OCI-LY3 (cell line): ENCODE measurements at regions not wholly inside any gene's neighbourhood (a gene's known extent, or its start where the extent isn't known, plus 50 kb on each side); places are given as distances from the start of the nearest gene placed in this dataset.

Experiments used
- EZH2phosphoT487 ChIP-seq: fragments of 200-600 bp; shearing (Covaris generic); IDR thresholded peaks from 2 replicates; pipeline ENCODE4 v1.6.1; 2018; ENCODE audit warnings: antibody characterized with exemption, mixed run types, low read depth
- TF ChIP-seq, protein P1 (sequence below): fragments of 200-600, 300-600 bp; sonication (generic); IDR thresholded peaks from 2 replicates; pipeline ENCODE4 v1.5.1; 2014; ENCODE audit warnings: antibody characterized with exemption, low read length, low read depth

DNA sequence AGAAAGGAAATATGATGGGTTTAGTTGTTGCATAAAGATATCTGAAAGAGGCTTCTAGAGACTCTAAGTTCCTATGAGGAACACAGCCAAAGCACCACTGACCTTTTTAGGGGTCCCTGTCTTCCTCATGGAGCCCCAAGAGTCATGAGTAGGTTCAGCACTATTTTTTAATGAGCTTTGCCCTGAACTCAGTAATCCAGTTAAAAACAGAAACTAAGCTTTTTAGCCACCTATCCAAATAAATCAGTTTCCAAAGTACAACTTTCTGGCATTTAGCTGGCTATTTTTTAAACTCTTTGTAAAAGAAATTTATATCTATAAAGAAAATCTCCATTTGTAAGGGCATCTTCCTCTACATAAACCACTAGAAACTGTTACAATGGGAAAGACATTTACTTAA lies 241.8 kb upstream of the UBASH3B start:
- TF ChIP-seq EZH2phosphoT487 = no peak
- TF ChIP-seq, protein P1, sequence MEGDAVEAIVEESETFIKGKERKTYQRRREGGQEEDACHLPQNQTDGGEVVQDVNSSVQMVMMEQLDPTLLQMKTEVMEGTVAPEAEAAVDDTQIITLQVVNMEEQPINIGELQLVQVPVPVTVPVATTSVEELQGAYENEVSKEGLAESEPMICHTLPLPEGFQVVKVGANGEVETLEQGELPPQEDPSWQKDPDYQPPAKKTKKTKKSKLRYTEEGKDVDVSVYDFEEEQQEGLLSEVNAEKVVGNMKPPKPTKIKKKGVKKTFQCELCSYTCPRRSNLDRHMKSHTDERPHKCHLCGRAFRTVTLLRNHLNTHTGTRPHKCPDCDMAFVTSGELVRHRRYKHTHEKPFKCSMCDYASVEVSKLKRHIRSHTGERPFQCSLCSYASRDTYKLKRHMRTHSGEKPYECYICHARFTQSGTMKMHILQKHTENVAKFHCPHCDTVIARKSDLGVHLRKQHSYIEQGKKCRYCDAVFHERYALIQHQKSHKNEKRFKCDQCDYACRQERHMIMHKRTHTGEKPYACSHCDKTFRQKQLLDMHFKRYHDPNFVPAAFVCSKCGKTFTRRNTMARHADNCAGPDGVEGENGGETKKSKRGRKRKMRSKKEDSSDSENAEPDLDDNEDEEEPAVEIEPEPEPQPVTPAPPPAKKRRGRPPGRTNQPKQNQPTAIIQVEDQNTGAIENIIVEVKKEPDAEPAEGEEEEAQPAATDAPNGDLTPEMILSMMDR = no peak
